H9 (cell line): ENCODE measurements at regions not wholly inside any gene's neighbourhood (a gene's known extent, or its start where the extent isn't known, plus 50 kb on each side); places are given as distances from the start of the nearest gene placed in this dataset.

ENCODE experiments used
- DNase-seq: peaks from one replicate; pipeline ENCODE4 v3.0.0-alpha.2; 2017
- H2AFZ ChIP-seq: one replicate; pipeline ENCODE4 v1.6.1; 2013; ENCODE audit warnings: mild to moderate bottlenecking, low read length, control low read depth, moderate library complexity
- H2AK5ac ChIP-seq: 2 replicates; pipeline ENCODE4 v1.6.1; 2013; ENCODE audit warnings: low read length, control low read depth, mixed read lengths; ENCODE audit not compliant: insufficient read length
- H2BK120ac ChIP-seq: one replicate; pipeline ENCODE4 v1.6.1; 2013; ENCODE audit warnings: low read depth, mild to moderate bottlenecking, low read length, control low read depth, inconsistent platforms; ENCODE audit not compliant: poor library complexity, severe bottlenecking
- H2BK12ac ChIP-seq: 2 replicates; pipeline ENCODE4 v1.6.1; 2013; ENCODE audit warnings: low read length, control low read depth, mixed read lengths, low read depth; ENCODE audit not compliant: insufficient read length
- H2BK15ac ChIP-seq: 2 replicates; pipeline ENCODE4 v1.6.1; 2013; ENCODE audit warnings: low read depth, low read length, control low read depth
- H2BK20ac ChIP-seq: one replicate; pipeline ENCODE4 v1.6.1; 2013; ENCODE audit warnings: low read depth, mild to moderate bottlenecking, low read length, control low read depth, inconsistent platforms; ENCODE audit not compliant: poor library complexity, severe bottlenecking
- H2BK5ac ChIP-seq: 2 replicates; pipeline ENCODE4 v1.6.1; 2013; ENCODE audit warnings: low read length, control low read depth, mixed read lengths; ENCODE audit not compliant: insufficient read length
- H3K14ac ChIP-seq: 2 replicates; pipeline ENCODE4 v1.6.1; 2013; ENCODE audit warnings: low read length, control low read depth; ENCODE audit not compliant: insufficient read depth
- H3K18ac ChIP-seq: 2 replicates; pipeline ENCODE4 v1.6.1; 2013; ENCODE audit warnings: low read depth, mild to moderate bottlenecking, mixed read lengths, low read length, control low read depth; ENCODE audit not compliant: insufficient read length
- H3K23ac ChIP-seq: 2 replicates; pipeline ENCODE4 v1.6.1; 2013; ENCODE audit warnings: low read length, control low read depth, mixed read lengths, low read depth; ENCODE audit not compliant: insufficient read length
- H3K23me2 ChIP-seq: 2 replicates; pipeline ENCODE4 v1.6.1; 2013; ENCODE audit warnings: low read depth, mild to moderate bottlenecking, mixed read lengths, low read length, control low read depth; ENCODE audit not compliant: insufficient read length, poor library complexity, severe bottlenecking
- H3K27ac ChIP-seq: 2 replicates; pipeline ENCODE4 v1.5.1; 2013; ENCODE audit warnings: low read length, control low read depth, mixed read lengths, low read depth; ENCODE audit not compliant: insufficient read length
- H3K27me3 ChIP-seq: 2 replicates; pipeline ENCODE4 v1.6.1; 2013; ENCODE audit warnings: low read length, control low read depth, inconsistent platforms; ENCODE audit not compliant: insufficient read depth
- H3K4ac ChIP-seq: 2 replicates; pipeline ENCODE4 v1.6.1; 2013; ENCODE audit warnings: low read depth, mild to moderate bottlenecking, control low read depth, inconsistent platforms, low read length, moderate library complexity
- H3K4me1 ChIP-seq: 2 replicates; pipeline ENCODE4 v1.6.1; 2013; ENCODE audit warnings: low read length, control low read depth, inconsistent platforms; ENCODE audit not compliant: insufficient read depth
- H3K4me2 ChIP-seq: 2 replicates; pipeline ENCODE4 v1.6.1; 2013; ENCODE audit warnings: low read length, control low read depth, mixed read lengths; ENCODE audit not compliant: insufficient read length, insufficient read depth
- H3K56ac ChIP-seq: 2 replicates; pipeline ENCODE4 v1.6.1; 2013; ENCODE audit warnings: low read depth, mild to moderate bottlenecking, mixed read lengths, low read length, control low read depth; ENCODE audit not compliant: insufficient read length
- H3K79me1 ChIP-seq: 2 replicates; pipeline ENCODE4 v1.6.1; 2013; ENCODE audit warnings: low read depth, mild to moderate bottlenecking, moderate library complexity, low read length, control low read depth, inconsistent platforms; ENCODE audit not compliant: insufficient read depth, poor library complexity, severe bottlenecking
- H3K79me2 ChIP-seq: 2 replicates; pipeline ENCODE4 v1.6.1; 2013; ENCODE audit warnings: low read length, control low read depth, inconsistent platforms; ENCODE audit not compliant: insufficient read depth
- H3K9ac ChIP-seq: 2 replicates; pipeline ENCODE4 v1.6.1; 2013; ENCODE audit warnings: low read length, control low read depth, mixed read lengths; ENCODE audit not compliant: insufficient read length; ENCODE audit errors: extremely low read depth
- H3K9me3 ChIP-seq: one replicate; pipeline ENCODE4 v1.6.1; 2013; ENCODE audit warnings: low read depth, low read length, inconsistent platforms; ENCODE audit not compliant: control insufficient read depth
- H3T11ph ChIP-seq: one replicate; pipeline ENCODE4 v1.6.1; 2013; ENCODE audit warnings: mild to moderate bottlenecking, low read length, control low read depth, inconsistent platforms
- H4K20me1 ChIP-seq: one replicate; pipeline ENCODE4 v1.6.1; 2013; ENCODE audit not compliant: control insufficient read depth, insufficient read length, insufficient read depth
- H4K5ac ChIP-seq: 2 replicates; pipeline ENCODE4 v1.6.1; 2013; ENCODE audit warnings: low read depth, mild to moderate bottlenecking, mixed read lengths, low read length, control low read depth; ENCODE audit not compliant: insufficient read length
- H4K8ac ChIP-seq: replicated peaks from 2 replicates; pipeline ENCODE4 v1.6.1; 2013; ENCODE audit warnings: low read length, control low read depth, mixed read lengths, low read depth; ENCODE audit not compliant: insufficient read length
- H4K91ac ChIP-seq: 2 replicates; pipeline ENCODE4 v1.6.1; 2013; ENCODE audit warnings: low read depth, mild to moderate bottlenecking, moderate library complexity, mixed read lengths, low read length, control low read depth; ENCODE audit not compliant: insufficient read length
- H3K27ac Mint-ChIP-seq, 3 experiments: 2 replicates in 2 of 3; 3 replicates in 1 of 3; pipeline ENCODE4 v1.8.0; 2020 to 2021; ENCODE audit warnings: mixed read lengths in 3 of 3, mild to moderate bottlenecking in 1 of 3, moderate library complexity in 1 of 3
- H3K27me3 Mint-ChIP-seq: 2 replicates; pipeline ENCODE4 v1.8.0; 2021; ENCODE audit warnings: low read depth, mild to moderate bottlenecking, moderate library complexity, mixed read lengths
- H3K36me3 Mint-ChIP-seq, 3 experiments: 2 replicates in 2 of 3; 3 replicates in 1 of 3; pipeline ENCODE4 v1.8.0; 2020 to 2021; ENCODE audit warnings: low read depth in 3 of 3, mixed read lengths in 3 of 3; ENCODE audit not compliant: insufficient read depth in 1 of 3
- H3K4me1 Mint-ChIP-seq, 2 experiments: 2 replicates each; pipeline ENCODE4 v1.8.0; 2020; ENCODE audit warnings: mixed read lengths in 2 of 2
- H3K4me3 Mint-ChIP-seq, 2 experiments: 2 replicates in 1 of 2; 3 replicates in 1 of 2; pipeline ENCODE4 v1.8.0; 2020 to 2021; ENCODE audit warnings: mild to moderate bottlenecking in 2 of 2, mixed read lengths in 2 of 2, moderate library complexity in 1 of 2
- H3K9me3 Mint-ChIP-seq, 2 experiments: 2 replicates in 1 of 2; 3 replicates in 1 of 2; pipeline ENCODE4 v1.8.0; 2020; ENCODE audit warnings: mild to moderate bottlenecking in 2 of 2, mixed read lengths in 2 of 2, moderate library complexity in 1 of 2
- CTCF ChIP-seq: fragments of 200-600 bp; sonication (generic); conservative IDR thresholded peaks from 3 replicates; pipeline ENCODE4 v1.8.0; 2021; ENCODE audit warnings: antibody characterized with exemption, mild to moderate bottlenecking
- WGBS: extraction: QIAGEN DNeasy Blood & Tissue Kit; methylation state at CpG from one replicate; pipeline ENCODE4 v1.1.7; 2013; ENCODE audit warnings: missing lambda C conversion rate, low lambda C conversion rate, mixed read lengths; ENCODE audit not compliant: insufficient read length; ENCODE audit errors: extremely low coverage; 5-methylcytosine and 5-hydroxymethylcytosine counted together

- Histone ChIP-seq H3K56ac (no peak overlapping the region), H3K14ac (no peak overlapping the region), H2AK5ac (no peak overlapping the region), H2BK12ac (no peak overlapping the region), H4K20me1 (no peaks in the 10 kb centered on the region), H2AFZ (no peak overlapping the region), H3K27ac (no peak overlapping the region), H4K8ac (no peak overlapping the region), H3K27me3 (no peaks in the 10 kb centered on the region), H3K18ac (no peak overlapping the region), H3K9ac (no peak overlapping the region), H2BK15ac (no peak overlapping the region), H2BK120ac (no peak overlapping the region), H2BK5ac (no peak overlapping the region), H3K23me2 (no peaks in the 10 kb centered on the region), H4K5ac (no peak overlapping the region), H3K23ac (no peak overlapping the region), H3K4ac (no peak overlapping the region), H3K79me1 (no peaks in the 10 kb centered on the region), H3K79me2 (no peaks in the 10 kb centered on the region), H4K91ac (no peak overlapping the region), H3K4me1 (peaks cover under 1% of the 10 kb centered on the region; the same call in 1 of the 2 replicates), H2BK20ac (no peak overlapping the region), H3T11ph (no peak overlapping the region), H3K9me3 (no peaks in the 10 kb centered on the region), H3K4me2 (no peak overlapping the region)
- H3K4me1 Mint-ChIP-seq, result peaks cover 6 to 7% of the 10 kb centered on the region in 2 experiments
- TF ChIP-seq CTCF, result no peak
- no CpG with 5 or more reads among the region's 6 CpGs for WGBS
- no peaks in the 10 kb centered on the region; the same call in 1 of the 2 replicates for H3K27me3 Mint-ChIP-seq
- peaks cover 0 to 3% of the 10 kb centered on the region in 2 experiments; a peak in 2 of 5 replicates for H3K9me3 Mint-ChIP-seq
- peaks cover 0 to 6% (median 0%) of the 10 kb centered on the region in 3 experiments; a peak in 3 of 7 replicates for H3K36me3 Mint-ChIP-seq
- no peak overlapping the region for H3K4me3 Mint-ChIP-seq
- H3K27ac Mint-ChIP-seq, result no peak overlapping the region
- DNase-seq, result no peak
These were observed 134.0 kb downstream of the SNX18 start for GRCh38 chr5:54651482-54652076.
